ENCODE measurements at regions not wholly inside any gene's neighbourhood (a gene's known extent, or its start where the extent isn't known, plus 50 kb on each side); places are given as distances from the start of the nearest gene placed in this dataset.
"Not testable (repeated sequence)": the region's sequence is repeated elsewhere in the genome, so short reads cannot be mapped to it uniquely, and the experiment has no call there.

DNA sequence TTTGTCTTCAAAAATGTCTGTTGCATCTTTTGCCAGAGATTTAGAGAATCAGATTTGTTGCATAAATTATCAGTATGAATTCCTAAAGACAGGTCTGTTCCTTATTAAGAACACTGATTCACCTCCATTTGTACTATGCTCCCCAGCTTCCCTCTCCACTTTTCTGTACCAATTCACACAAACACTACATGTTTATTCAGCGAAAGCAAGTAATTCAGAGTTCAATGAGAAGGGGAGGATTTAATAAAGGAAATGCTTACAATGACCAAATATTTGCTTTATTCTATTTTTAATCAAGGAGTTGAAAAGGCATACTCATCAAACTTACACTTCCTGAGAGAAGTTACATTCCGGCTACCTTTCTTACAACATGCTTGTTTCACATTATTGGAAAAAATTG is 135.5 kb downstream of the NBPF8 start:
- not testable (repeated sequence) for DNase-seq (ENCODE audit: low read depth)

DNA sequence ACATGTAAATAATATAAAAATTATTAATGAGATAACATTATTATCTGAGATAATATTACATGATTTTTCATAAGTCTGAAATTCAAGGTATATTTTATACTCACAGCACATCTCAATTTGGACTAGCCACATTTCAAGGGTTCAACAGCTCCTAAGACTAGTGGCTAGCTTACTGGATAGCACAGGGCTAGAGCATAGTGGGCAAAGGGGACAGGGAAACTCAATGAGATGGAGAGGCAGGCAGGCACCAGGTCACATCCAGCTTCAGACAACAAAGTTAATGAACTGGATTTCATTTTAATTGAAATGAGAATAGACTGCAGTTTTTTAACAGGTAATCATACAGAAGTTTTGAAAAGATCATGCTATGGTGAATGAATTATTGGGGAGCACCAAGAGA is 137.4 kb downstream of the NBPF8 start:
- not testable (repeated sequence) for DNase-seq (ENCODE audit: low read depth)

DNA sequence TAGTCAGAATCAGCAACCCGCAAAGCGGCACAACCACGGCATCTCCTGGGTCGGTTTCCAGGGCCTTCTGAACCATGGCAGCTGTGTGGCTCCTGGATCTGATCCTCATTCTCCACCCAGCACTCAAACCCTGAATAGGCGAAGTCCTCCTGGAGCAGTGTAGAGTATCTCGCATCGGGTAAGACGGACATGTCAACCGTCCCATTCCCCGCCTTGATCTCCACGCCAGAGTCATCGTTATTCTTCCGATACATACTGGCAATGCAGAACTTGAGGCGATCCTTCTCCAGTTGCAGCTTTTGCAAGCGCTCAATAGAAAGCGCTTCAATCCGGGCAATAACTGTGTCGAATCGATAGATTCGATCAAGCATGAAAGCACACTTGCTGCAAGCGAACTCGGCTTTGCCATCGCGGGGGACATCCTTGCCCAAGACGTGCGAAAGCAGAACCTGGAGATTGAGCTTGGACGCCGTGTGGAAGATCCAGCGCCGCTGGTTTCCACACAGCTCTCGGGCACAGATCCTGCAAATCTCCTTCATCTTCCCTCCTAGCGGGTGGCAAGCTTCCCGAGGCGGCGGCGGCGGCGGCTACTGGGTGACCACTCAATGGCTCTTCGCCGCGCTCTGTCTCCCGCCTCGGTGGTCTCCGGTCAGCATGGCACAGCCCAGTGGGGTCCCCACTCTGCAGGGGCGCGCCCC is 142.9 kb downstream of the NBPF8 start:
- DNase-seq (ENCODE audit: low read depth): peak; percentile 39

GRCh38 chr1:120558303-120559060 is 143.6 kb downstream of the NBPF8 start:
- peak; percentile 80 for DNase-seq (ENCODE audit: low read depth)

DNA sequence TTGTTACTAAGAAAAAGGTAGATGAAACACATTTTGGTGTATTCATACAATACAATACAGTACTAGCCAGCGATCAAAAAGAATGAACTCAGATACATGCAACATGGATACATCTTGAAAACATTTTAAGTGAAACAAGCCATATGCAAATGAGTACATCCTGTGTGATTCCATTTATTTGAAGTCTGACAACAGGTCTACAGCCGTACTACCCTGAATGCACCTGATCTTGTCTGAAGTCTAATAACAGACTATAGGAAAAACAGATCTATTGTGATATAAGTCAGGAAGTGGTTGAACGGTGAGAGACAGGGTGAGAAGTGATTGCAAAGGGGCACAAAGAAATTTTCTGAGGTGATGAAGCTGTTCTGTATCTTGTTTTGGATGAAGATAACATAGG is 146.9 kb downstream of the NBPF8 start:
- not testable (repeated sequence) for DNase-seq (ENCODE audit: low read depth)

GRCh38 chr1:120565396-120565795 is 150.6 kb downstream of the NBPF8 start:
- not testable (repeated sequence) for DNase-seq (ENCODE audit: low read depth)

DNA sequence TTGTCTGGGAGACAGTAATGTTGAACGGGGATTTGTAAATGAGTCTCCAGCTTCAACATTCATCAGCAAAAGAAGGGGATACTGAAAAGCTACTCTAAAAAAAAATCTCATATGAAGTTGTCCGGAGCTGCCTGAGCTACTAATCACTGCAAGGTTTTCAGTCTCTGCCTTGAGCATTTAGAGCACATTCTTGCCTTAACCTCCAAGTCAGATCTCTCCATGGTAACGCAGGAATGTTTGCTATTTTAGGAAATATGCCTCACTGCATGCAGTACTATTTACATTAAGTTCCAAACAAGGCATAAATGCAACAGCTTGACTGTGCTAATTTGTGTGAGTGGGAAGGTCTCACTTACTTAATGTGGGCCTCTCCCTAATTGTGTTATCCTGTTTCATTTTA is 152.8 kb downstream of the NBPF8 start:
- not testable (repeated sequence) for DNase-seq (ENCODE audit: low read depth)

GRCh38 chr1:120575201-120575600 is 148.5 kb upstream of the NBPF26 start:
- DNase-seq (ENCODE audit: low read depth): not testable (repeated sequence)

GRCh38 chr1:120582135-120582534 is 141.6 kb upstream of the NBPF26 start:
- not testable (repeated sequence) for DNase-seq (ENCODE audit: low read depth)

DNA sequence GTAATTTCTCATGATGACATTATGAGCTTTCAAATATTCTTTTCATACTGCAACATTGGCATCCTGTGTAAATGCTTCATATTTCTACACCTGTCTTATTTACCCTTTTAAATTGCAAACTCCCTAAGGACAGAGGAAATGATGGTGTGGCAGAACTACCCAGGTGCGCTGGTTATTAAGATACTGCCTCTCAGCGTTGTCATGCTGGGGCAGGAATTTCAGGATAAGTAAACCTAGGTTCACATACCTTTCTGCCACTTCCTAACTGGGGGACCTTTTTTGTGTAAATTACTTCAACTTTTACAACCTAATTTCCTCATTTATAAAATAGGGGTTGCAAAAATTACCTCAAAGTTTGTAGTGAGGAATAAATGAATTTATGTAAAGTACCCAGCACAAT is 137.7 kb upstream of the NBPF26 start:
- not testable (repeated sequence) for DNase-seq (ENCODE audit: low read depth)

- not testable (repeated sequence) for DNase-seq (ENCODE audit: low read depth)
Observed at GRCh38 chr1:120588811-120589210, 134.9 kb upstream of the NBPF26 start.

GRCh38 chr1:120591774-120592173 is 132.0 kb upstream of the NBPF26 start:
- not testable (repeated sequence) for DNase-seq (ENCODE audit: low read depth)

DNA sequence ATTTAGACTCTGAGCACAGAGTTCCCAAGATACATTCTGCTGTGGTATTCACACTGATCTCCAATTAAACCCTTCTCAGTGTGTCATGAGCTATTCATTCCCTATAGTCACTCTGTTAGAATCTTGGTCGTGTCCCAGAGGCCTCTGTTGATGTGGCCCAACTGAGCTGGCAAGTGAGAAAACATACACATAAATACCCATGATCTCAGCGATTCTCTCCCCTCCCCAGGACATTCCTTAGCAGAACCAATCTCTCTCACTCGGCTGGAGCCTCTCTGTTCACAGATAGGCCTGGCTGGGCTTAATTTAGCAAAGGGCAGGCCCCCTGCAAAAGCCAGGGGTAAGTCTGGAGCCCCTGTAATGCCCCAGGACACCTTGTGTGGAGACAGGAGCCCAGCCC is 130.8 kb upstream of the NBPF26 start:
- not testable (repeated sequence) for DNase-seq (ENCODE audit: low read depth)

- DNase-seq (ENCODE audit: low read depth): not testable (repeated sequence)
Observed at GRCh38 chr1:120593648-120594047, 130.1 kb upstream of the NBPF26 start.

- DNase-seq (ENCODE audit: low read depth): not testable (repeated sequence)
Observed at GRCh38 chr1:120598331-120598951, 125.3 kb upstream of the NBPF26 start.

DNA sequence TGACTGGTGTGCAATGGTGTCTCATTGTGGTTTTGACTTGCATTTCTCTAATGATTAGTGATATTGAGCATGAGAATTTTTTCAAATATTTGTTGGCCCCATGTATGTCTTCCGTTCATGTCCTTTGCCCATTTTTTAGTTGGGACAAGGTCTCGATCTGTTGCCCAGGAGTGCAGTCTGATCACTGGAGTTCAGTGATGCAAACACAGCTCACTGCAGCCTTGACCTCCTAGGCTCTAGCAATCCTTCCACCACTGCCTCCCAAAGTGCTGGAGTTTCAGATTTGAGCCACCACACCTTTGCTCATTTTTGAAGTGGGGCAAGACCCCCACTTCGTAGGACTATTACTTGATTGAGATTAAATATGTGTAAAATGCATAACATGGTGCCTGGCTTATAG is 124.2 kb upstream of the NBPF26 start:
- DNase-seq (ENCODE audit: low read depth): not testable (repeated sequence)

DNA sequence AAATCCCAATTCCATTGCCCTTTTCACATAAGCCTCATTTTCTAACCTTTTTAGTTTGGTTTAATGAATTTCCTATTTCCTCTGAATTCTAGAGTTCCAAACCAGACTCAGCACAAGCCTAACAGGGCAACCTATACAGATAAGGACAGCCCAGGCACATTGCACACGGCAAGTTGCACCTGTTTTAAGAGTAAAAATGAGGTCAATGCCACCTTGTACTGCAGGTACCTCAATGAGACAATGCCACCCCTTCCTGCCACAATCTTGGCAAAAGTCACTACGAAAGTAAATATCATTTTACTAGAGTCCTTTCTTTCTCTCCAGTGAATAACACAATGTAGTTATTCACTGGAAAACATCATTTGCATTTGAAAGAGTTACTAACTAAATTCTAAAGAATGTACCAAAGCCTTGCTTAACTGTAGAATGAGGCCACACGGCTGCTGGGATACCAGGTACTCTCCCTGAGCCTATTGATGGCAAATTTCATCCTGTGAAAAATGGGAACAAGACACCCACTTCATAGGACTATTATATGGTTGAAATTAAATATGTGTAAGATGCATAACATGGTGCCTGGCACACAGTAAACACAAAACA is 123.2 kb upstream of the NBPF26 start:
- not testable (repeated sequence) for DNase-seq (ENCODE audit: low read depth)

DNA sequence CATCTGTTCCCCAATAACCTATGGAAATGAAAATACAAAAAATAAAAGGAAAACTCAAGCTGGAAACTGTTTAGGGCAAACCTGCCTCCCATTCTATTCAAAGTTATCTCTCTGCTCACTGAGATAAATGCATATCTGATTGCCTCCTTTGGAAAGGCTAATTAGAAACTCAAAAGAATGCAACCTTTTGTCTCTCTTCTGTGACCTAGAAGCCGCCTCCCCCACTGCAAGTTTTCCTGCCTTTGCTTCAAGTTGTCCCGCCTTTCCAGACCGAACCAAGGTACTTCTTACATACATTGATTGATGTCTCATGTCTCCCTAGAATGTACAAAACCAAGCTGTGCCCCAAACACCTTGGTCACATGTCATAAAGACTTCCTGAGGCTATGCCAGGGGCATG is 115.9 kb upstream of the NBPF26 start:
- not testable (repeated sequence) for DNase-seq (ENCODE audit: low read depth)

DNA sequence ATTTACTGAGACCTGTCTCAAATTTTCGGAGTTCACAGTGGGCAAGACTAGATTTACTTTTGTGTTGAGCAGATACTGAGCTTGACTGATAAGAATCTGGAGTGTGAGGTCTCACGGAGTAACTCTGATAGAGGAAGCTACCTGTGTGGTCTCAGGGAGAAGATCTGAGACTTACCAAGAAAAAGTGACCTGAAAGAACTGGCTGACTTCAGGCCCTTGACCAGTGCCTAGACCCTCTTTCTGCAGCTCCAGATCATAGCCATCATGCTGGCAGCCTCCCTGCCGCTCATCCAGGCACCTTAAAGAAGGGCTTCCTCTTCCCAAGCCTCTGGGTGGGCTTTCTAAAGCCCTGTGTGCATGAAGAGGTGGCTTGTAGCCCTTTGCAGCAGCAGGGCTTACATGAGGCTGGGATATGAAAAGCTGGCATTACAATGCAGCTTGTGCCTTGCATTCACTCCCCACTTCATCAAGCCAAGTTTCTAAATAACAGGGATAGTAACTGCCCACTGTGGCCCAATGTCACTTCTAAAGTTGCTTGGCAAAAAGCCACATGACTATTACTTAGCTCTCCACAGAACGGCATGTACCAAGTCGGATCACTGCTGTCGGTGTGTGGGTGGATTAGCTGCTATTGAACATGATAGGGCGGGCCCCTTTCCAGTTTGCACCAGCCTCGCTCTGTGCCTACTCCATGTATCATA is 115.3 kb upstream of the NBPF26 start:
- DNase-seq (ENCODE audit: low read depth): not testable (repeated sequence)

DNA sequence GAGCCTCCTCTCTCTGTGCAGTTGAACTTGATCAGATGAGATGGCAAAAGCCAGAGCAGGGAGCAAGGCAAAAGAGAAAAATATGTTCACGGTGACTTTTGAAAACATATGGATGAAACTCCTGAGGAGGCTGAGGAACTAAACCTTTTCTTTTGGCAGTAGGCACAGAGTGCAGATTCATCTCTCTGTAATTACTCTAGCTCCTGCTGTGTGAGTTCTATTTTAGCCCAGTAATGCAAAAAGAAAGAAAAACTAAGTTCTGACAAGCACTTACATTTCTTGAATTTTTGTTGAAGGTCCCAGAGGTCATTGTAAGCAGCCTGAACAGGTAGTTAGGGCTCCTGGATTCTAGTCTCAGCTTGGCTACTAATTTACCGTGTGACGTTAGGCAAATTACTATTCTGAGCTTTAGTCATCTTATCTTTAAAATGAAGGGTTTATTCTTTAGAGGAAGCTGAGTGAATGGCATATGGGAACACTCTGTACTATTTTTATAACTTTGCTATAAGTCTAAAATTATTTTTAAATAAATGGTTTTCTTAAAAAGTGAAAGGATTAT is 114.7 kb upstream of the NBPF26 start:
- DNase-seq (ENCODE audit: low read depth): not testable (repeated sequence)

DNA sequence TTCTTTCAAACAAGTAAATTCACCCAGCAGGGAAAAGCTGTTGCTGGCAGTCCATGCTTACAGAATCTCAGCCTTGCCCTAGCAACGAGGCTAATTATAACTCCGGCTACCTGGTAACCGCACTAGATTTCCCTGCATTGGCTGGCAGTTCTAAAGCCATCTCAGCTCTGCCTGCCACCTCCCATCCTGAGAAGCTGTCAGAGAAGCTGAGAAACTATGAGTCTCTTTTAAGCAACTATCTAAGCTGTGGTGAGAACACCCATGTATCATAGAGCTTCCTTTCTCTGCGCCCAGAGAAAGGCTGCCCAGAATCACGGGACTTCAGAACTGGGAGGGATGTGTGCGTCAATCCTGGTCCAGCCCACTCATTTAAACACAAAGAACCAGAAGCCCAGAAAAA is 113.9 kb upstream of the NBPF26 start:
- not testable (repeated sequence) for DNase-seq (ENCODE audit: low read depth)

Data from ELR (cell line).